GM19438 (cell line): ENCODE measurements at regions not wholly inside any gene's neighbourhood (a gene's known extent, or its start where the extent isn't known, plus 50 kb on each side); places are given as distances from the start of the nearest gene placed in this dataset.
"Not testable (repeated sequence)": the region's sequence is repeated elsewhere in the genome, so short reads cannot be mapped to it uniquely, and the experiment has no call there.

Source experiments
- ATAC-seq: cut with Tn5 transposase; IDR thresholded peaks from one replicate; pipeline ENCODE4 v1.9.1; 2021; ENCODE audit warnings: low read depth; ENCODE audit not compliant: unreplicated experiment

DNA sequence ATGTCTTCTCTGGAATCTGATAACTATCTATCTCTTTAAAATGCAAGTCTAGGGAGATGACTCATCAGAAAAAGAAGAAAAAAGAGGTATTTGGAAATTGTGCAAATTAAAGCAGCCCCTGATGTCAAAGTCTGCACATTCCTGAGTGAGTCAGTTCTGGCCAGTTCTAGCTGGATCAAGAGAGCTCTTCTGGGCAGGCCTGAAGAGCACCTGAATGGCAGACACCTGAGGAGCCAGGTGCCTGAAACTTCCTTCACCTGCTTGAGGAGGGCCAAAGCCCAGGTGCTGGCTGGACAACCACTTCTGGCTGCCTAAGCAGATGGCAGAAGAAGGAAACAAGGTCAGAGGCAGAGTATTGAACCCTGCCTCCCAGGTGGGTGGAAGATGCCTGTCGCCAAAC lies 1575.4 kb downstream of the RPIA start:
- ATAC-seq, result not testable (repeated sequence)

DNA sequence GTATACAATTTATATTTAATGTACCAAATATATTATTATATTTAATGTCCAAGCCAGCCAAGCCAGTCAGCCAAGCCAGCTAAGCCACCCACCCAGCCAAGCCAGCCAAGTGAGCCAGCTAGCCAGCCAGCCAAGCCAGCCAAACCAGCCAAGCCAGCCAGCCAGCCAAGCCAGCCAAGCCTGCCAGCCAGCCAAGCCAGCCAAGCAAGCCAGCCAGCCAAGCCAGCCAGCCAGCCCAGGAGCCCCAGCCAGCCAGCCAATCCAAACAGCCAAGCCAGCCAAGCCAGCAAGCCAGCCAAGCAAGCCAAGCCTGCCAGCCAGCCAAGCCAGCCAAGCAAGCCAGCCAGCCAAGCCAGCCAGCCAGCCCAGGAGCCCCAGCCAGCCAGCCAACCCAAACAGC lies 1596.3 kb downstream of the RPIA start:
- not testable (repeated sequence) for ATAC-seq

DNA sequence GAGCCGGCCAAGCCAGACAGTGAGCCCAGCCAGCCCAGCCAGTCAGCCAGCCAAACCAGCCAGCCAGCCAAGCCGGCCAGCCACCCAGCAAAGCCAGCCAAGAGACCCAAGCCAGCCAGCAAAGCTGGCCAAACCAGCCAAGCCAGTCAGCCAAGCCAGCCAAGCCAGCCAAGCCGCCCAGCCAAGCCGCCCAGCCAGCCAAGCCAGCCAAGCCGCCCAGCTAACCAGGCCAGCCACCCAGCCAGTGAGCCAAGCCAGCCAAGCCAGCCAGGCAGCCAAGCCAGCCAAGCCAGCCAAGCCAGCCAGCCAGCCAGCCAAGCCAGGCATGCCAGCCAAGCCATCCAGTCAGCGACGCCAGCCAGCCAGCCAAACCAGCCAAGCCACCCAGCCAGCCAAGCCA lies 1596.9 kb downstream of the RPIA start:
- not testable (repeated sequence) for ATAC-seq

DNA sequence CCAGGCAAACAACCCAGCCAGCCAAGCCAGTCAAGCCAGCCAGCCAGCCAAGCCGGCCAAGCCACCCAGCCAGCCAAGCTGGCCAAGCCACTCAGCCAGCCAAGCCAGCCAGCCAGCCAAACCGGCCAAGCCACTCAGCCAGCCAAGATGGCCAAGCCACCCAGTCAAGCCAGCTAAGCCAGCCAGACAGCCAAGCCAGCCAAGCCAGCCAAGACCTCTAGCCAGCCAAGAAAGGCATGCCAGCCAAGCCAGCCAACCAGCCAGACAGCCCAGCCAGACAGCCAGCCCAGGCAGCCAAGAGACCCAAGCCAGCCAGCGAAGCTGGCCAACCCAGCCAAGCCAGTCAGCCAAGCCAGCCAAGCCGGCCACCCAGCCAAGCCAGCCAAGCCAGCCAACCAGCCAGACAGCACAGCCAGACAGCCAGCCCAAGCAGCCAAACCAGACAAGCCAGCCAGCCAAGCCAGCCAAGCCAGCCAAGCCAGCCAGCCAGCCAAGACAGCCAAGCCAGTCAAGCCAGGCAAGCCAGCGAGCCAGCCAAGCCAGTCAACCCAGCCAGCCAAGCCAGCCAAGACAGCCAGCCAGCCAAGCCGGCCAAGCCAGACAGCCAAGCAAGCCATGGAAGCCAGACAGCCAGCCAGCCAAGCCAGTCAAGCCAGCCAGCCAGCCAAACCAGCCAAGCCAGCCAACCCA lies 1598.0 kb downstream of the RPIA start:
- not testable (repeated sequence) for ATAC-seq

DNA sequence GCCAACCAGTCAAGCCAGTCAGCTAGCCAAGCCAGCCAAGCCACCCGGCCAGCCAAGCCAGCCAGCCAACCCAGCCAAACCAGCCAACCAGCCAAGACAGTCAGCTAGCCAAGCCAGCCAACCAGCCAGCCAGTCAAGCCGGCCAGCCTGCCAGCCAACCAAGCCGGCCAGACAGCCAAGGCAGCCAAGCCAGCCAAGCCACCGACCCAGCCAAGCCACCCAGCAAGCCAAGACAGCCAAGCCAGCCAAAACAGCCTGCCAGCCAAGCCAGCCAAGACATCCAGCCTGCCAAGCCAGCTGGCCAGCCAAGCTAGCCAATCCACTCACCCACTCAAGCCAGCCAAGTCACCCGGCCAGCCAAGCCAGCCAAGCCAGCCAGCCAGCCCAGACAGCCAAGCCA lies 1599.2 kb downstream of the RPIA start:
- not testable (repeated sequence) for ATAC-seq

DNA sequence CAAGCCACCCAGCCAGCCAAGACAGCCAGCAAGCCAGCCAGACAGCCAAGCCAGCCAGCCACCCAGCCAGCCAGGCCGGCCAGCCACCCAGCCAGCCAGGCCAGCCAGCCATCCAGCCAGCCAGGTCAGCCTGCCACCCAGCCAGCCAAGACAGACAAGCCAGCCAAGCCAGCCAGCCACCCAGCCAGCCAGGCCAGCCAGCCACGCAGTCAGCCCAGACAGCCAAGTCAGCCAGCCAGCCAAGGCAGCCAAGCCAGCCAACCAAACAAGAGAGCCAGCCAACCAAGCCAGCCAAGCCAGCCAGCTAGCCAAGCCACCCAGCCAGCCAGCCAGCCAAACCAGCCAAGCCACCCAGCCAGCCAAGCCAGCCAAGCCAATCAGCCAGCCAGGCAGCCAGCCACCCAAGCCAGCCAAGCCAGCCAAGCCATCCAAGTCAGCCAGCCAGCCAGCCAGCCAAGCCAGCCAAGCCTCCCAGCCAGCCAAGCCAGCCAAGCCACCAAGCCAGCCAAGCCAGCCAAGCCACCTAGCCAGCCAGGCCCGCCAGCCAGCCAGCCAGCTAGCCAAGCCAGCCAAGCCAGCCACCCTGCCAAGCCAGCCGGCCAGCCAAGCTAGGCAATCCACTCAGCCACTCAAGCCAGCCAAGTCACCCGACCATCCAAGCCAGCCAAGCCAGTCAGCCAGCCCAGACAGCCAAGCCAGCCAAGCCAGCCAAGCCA lies 1599.9 kb downstream of the RPIA start:
- not testable (repeated sequence) for ATAC-seq

DNA sequence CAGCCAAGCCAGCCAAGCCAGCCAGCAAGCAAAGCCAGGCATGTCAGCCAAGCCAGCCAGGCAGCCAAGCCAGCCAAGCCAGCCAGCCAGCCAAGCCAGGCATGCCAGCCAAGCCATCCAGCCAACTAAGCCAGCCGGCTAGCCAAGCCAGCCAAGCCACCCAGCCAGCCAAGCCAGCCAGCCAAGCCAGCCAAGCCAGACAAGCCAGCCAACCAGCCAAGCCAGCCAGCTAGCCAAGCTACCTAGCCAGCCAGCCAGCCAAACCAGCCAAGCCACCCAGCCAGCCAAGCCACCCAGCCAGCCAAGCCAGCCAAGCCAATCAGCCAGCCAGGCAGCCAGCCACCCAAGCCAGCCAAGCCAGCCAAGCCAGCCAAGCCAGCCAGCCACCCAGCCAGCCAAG lies 1600.5 kb downstream of the RPIA start:
- not testable (repeated sequence) for ATAC-seq

DNA sequence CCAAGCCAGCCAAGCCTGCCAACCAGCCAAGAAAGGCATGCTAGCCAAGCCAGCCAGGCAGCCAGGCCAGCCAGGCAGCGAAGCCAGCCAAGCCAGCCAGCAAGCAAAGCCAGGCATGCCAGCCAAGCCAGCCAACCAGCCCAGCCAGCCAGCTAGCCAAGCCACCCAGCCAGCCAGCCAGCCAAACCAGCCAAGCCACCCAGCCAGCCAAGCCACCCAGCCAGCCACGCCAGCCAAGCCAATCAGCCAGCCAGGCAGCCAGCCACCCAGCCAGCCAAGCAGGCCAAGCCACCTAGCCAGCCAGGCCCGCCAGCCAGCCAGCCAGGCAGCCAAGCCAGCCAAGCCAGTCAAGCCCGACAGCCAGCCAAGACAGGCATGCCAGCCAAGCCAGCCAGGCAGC lies 1601.0 kb downstream of the RPIA start:
- ATAC-seq, result not testable (repeated sequence)

DNA sequence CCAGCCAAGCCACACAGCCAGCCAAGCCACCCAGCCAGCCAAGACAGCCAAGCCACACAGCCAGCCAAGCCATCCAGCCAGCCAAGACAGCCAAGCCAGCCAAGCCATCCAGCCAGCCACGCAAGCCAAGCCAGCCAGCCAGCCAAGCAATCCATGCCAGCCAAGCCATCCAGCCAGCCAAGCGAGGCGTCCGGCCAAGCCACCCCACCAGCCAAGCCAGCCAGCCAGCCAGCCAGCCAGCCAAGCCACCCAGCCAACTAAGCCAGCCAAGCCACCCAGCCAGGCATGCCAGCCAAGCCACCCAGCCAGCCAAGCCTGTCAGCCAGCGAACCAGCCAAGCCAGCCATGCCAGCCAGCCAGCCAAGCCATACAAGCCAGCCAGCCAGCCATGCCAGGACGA lies 1601.8 kb downstream of the RPIA start:
- ATAC-seq, result not testable (repeated sequence)

DNA sequence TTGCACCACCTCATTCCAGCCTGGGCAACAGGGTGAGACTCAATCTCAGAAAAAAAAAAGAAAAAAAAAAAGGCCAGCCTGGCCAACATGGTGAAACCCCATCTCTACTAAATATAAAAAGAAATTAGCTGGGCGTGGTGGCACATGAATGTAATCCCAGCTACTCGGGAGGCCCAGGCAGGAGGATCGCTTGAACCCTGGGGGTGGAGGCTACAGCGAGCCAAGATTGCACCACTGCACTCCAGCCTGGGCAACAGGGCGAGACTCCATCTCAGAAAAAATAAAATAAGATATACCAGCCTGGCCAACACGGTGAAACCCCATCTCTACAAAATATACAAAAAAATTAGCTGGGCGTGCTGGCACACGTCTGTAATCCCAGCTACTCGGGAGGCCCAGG lies 1602.3 kb downstream of the RPIA start:
- not testable (repeated sequence) for ATAC-seq

DNA sequence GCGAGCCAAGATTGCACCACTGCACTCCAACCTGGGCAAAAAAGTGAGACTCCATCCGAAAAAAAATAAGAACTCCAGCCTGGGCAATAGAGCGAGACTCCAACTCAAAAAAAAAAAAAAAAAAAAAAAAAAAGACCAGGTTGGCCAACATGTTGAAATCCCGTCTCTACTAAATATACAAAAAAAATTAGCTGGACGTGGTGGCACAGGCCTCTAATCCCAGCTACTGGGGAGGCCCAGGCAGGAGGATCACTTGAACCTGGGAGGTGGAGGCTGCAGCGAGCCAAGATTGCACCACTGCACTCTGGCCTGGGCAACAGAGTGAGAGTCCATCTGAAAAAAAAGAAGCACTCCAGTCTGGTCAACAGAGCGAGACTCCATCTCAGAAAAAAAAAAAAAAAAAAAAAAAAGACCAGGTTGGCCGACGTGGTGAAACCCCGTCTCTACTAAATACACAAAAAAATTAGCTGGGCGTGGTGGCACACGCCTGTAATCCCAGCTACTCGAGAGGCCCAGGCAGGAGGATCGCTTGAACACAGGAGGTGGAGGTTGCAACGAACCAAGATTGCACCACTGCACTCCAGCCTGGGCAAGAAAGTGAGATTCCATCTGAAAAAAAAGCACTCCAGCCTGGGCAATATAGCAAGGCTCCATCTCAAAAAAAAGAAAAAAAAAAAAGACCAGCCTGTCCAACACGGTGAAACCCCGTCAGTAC lies 1603.7 kb downstream of the RPIA start:
- ATAC-seq, result not testable (repeated sequence)

DNA sequence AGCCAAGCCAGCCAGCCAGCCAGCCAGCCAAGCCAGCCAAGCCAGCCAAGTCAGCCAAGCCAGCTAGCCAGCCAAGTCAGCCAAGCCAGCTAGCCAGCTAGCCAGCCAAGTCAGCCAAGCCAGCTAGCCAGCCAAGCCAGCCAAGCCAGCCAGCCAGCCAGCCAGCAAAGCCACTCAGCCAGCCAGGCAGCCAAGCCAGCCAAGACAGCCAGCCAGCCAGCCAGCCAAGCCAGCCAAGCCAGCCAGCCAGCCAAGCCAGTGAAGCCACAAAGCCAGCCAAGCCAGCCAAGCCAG lies 1605.0 kb downstream of the RPIA start:
- not testable (repeated sequence) for ATAC-seq

DNA sequence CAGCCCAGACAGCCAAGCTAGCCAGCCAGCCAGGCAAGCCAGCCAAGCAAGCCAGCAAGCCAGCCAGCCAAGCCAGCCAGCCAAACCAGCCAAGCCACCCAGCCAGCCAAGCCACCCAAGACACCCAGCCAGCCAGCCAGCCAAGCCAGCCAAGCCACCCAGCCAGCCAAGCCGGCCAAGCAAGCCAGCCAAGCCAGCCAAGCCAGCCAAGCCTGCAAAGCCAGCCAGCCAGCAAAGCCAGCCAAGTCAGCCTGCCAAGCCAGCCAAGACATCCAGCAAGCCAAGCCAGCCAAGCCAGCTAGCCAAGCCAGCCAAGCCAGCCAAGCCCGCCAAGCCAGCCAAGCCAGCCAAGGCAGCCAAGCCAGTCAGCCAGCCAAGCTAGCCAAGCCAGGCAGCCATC lies 1606.2 kb downstream of the RPIA start:
- ATAC-seq, result not testable (repeated sequence)

DNA sequence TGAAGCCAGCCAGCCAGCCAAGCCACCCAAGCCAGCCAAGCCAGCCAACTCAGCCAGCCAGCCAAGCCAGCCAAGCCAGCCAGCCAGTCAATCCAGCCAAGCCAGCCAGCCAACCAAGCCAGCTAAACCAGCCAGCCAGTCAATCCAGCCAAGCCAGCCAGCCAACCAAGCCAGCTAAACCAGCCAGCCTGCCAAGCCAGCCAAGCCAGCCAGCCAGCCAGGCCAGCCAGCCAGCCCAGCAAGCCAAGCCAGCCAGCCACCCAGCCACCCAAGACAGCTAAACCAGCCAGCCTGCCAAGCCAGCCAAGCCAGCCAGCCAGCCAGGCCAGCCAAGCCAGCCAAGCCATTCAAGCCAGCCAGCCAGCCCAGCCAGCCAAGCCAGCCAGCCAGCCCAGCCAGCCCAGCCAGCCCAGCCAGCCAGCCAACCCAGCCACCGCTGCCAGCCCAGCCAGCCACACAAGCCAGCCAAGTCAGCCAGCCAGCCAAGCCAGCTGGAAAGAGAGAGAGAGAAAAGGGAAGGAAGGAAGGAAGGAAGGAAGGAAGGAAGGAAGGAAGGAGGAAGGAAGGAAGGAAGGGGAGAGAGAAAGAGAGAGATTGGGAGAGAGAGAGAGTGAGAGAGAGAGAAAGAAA lies 1606.8 kb downstream of the RPIA start:
- ATAC-seq, result not testable (repeated sequence)

DNA sequence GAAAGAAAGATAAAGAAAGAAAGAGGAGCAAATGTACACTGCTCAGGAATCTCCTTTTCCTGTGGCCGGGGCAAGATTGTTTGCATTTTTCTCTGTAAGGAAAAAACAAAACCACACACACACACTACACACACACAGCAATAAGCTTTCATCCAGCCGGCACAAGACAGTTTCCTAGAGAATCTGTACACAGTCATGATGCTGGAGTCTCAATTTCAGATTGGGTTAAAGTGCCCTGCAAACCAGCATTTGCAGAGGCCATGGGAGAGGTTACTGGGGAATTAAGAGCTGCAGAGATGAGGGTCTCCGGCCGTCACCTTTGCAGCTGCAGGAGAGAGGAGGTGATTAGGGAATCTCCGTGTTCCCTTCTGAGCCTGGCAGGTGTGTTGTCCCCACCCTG lies 1607.5 kb downstream of the RPIA start:
- not testable (repeated sequence) for ATAC-seq

DNA sequence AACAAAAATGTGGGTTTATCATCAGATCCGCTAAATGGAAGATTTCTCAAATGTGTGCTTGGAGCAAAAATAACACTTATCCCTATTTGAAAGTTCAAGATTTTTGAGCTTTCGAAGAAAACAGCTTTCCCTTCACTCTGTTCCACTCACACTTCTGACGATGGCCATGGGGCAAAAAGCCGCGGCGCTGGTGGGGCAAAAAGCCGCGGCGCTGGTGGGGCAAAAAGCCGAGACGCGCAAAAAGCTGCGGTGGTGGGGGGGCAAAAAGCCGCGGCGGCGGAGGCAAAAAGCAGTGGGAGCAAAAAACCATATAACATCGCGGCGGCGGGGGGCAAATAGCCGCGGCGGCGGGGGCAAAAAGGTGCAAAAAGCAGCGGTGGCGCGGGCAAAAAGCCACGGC lies 1631.5 kb downstream of the RPIA start:
- ATAC-seq, result not testable (repeated sequence)

DNA sequence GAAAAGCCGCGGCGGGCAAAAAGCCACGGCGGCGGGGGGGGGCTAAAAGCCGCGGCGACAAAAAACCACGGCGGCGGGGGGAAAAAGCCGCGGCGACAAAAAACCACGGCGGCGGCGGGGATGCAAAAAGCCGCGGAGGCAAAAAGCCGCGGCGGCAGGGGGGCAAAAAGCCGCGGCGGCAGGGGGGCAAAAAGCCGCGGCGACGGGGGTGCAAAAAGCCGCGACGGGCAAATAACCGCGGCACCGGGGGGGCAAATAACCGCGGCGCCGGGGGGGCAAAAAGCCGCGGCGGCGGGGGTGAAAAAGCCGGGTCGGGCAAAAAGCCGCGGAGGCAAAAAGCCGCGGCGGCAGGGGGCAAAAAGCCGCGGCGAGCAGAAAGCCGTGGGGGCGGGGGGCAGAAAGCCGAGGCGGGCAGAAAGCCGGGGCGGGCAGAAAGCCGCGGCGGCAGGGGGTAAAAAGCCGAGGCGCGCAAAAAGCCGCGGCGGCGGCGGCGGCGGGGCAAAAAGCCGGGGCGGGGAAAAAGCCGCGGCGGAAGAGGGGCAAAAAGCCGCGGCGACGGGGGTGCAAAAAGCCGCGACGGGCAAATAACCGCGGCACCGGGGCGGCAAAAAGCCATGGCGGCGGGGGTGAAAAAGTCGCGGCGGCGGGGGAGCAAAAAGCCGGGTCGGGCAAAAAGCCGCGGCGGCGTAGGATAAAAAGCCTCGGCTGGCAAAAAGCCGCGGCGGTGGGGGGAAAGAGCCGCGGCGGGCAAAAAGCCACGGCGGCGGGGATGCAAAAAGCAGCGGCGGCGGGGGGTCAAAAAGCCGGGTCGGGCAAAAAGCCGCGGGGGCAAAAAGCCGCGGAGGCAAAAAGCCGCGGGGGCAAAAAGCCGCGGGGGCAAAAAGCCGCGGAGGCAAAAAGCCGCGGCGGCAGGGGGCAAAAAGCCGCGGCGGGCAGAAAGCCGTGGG lies 1632.4 kb downstream of the RPIA start:
- ATAC-seq, result not testable (repeated sequence)

DNA sequence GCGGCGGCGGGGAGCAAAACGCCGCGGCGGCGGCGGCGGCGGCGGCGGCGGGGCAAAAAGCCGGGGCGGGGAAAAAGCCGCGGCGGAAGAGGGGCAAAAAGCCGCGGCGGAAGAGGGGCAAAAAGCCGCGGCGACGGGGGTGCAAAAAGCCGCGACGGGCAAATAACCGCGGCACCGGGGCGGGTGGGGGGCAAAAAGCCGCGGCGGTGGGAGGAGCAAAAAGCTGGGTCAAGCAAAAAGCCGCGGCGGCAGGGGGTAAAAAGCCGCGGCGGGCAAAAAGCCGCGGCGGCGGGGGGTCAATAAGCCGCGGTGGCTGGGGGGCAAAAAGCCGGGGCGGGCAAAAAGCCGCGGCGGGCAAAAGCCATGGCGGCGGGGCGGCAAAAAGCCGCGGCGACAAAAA lies 1633.2 kb downstream of the RPIA start:
- ATAC-seq, result not testable (repeated sequence)

DNA sequence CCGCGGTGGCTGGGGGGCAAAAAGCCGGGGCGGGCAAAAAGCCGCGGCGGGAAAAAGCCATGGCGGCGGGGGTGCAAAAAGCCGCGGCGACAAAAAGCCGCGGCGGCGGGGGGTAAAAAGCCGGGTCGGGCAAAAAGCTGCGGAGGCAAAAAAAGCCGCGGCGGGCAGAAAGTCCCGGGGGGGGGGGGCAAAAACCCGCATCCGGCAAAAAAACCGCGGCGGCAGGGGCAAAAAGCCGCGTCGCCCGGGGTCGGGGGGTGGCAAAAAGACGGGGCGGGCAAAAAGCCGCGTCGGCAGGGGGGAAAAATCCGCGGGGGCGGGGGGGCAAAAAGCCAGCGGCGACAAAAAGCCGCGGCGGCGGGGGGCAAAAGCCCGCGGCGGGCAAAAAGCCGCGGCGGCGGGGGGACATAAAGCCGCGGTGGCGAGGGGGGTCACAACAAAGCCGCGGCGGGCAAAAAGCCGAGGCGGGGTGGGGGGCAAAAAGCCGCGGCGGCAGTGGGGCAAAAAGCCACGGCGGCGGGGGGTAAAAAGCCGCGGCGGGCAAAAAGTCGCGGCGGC lies 1634.4 kb downstream of the RPIA start:
- not testable (repeated sequence) for ATAC-seq

DNA sequence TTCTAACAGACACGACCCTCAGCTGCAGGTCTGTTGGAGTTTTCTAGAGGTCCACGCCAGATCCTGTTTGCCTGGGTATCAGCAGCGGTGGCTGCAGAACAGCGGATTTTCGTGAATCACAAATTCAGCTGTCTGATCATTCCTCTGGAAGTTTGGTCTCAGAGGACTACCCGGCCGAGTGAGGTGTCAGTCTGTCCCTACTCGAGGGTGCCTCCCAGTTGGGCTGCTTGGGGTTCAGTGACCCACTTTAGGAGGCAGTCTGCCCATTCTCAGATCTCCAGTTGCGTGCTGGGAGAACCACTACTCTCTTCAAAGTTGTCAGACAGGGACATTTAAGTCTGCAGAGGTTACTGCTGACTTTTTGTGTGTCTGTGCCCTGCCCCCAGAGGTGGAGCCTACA lies 1664.1 kb downstream of the RPIA start:
- not testable (repeated sequence) for ATAC-seq
